ENCODE measurements at regions not wholly inside any gene's neighbourhood (a gene's known extent, or its start where the extent isn't known, plus 50 kb on each side); places are given as distances from the start of the nearest gene placed in this dataset.

DNA sequence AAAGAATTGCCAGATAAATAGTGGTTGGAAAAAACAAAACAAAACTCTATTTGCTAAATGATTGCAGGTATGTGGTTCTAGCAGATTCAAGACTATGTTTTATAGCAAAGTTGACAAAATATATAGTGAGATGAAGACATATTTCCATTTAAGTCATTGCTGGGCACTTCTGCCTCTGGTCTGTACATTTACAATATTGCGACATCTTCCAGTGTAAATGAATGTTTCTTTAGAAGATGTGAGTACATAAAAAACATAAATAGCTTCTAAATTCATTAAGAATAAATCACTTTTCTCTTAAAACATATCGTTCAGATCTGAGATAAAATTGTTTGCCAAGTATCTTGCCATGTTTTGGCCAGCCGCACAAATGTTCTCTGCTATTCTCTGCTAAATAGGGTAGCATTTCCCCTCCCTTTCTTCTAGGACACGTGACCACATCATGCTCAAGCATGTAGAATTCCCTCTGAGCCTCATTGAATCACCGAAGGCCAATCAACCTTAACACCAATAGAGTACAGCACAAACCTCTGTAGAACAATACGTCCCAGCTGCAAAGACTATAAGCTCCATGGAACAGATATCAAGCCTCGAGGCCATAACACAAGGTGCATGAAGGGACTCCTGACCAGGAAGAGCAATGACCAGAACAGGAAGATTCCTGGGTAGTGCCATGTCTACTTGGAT is 1173.3 kb downstream of the GATA3 start (continued):
- TF ChIP-seq, protein P1, sequence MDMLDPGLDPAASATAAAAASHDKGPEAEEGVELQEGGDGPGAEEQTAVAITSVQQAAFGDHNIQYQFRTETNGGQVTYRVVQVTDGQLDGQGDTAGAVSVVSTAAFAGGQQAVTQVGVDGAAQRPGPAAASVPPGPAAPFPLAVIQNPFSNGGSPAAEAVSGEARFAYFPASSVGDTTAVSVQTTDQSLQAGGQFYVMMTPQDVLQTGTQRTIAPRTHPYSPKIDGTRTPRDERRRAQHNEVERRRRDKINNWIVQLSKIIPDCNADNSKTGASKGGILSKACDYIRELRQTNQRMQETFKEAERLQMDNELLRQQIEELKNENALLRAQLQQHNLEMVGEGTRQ (IDR thresholded peaks at IDR 0.05; ENCODE audit: borderline replicate concordance, low read depth, low read length), result no peak
- TF ChIP-seq ASH2L (IDR thresholded peaks at IDR 0.05; ENCODE audit: borderline replicate concordance, low read depth), result no peak

DNA sequence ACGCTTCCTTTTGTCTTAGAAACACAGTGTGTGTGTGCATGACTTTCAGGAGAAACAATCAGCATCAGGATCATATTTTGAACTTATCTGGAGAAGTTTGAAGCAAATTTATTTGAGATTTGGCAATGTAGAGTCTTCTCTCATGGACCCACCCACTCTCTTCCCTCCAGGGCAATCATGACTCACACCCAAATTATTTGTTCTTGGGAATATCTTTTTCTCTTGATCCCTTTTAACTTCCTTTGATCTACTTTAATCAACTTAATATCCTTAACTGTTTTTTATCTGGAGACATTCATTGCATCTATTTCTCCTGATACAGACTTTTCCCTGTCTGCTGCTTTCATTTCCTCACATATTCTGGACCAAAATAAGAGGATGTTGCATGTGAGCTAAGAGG is 1174.3 kb downstream of the GATA3 start:
- ChIA-PET CTCF (no interaction called here), POLR2A (no interaction called here), SMC1A (ENCODE audit: uncharacterized antibody, unreplicated experiment) (no interaction called here), RAD21 (ENCODE audit: unreplicated experiment) (no interaction called here)
- WGBS (ENCODE audit: insufficient coverage, insufficient replicate concordance, low lambda C conversion rate, missing lambda C conversion rate), result 0% methylated on average over 1 of the region's 1 CpG
- intact Hi-C loops (cut with micrococcal nuclease; ENCODE audit: unreplicated experiment) (no loop called here), in situ Hi-C loops (cut with MboI) (no loop called here)
- Histone ChIP-seq H3K4me3 (no peak overlapping the region), H3K9me3 (replicated peaks; ENCODE audit: control insufficient read depth, insufficient read depth, low read length) (no peaks in the 10 kb centered on the region), H3K9ac (ENCODE audit: control insufficient read depth, insufficient read depth, low read length) (no peak overlapping the region), H3K27me3 (replicated peaks in 1 of 2; ENCODE audit: control insufficient read depth in 2 of 2, insufficient read depth in 2 of 2, low read length in 1 of 2) (no peaks in the 10 kb centered on the region; a peak in 1 of 4 replicates), H3K27ac (ENCODE audit: control insufficient read depth, insufficient read depth) (no peak overlapping the region), H3K4me2 (ENCODE audit: control insufficient read depth, insufficient read depth) (no peak overlapping the region), H4K20me1 (ENCODE audit: control insufficient read depth, insufficient read depth) (no peaks in the 10 kb centered on the region), H3K79me2 (ENCODE audit: control insufficient read depth, insufficient read depth, low read length) (no peaks in the 10 kb centered on the region), H3K36me3 (ENCODE audit: control insufficient read depth in 2 of 2, insufficient read depth in 2 of 2, low read length in 1 of 2) (no peaks in the 10 kb centered on the region), H2AFZ (ENCODE audit: control insufficient read depth, low read depth, low read length) (no peak overlapping the region), H3K4me1 (ENCODE audit: control insufficient read depth, insufficient read depth, low read length) (no peaks in the 10 kb centered on the region)
- FAIRE-seq (no peak), ATAC-seq (no peak), DNase-seq (ENCODE audit: low read depth, low spot score) (no peak)
- BruUV-seq (replicated peaks), result no TSS peak
- TF ChIP-seq CBX5 (IDR thresholded peaks at IDR 0.05; ENCODE audit: low read depth) (no peak), ZBED1 (IDR thresholded peaks at IDR 0.05; ENCODE audit: borderline replicate concordance) (no peak)

DNA sequence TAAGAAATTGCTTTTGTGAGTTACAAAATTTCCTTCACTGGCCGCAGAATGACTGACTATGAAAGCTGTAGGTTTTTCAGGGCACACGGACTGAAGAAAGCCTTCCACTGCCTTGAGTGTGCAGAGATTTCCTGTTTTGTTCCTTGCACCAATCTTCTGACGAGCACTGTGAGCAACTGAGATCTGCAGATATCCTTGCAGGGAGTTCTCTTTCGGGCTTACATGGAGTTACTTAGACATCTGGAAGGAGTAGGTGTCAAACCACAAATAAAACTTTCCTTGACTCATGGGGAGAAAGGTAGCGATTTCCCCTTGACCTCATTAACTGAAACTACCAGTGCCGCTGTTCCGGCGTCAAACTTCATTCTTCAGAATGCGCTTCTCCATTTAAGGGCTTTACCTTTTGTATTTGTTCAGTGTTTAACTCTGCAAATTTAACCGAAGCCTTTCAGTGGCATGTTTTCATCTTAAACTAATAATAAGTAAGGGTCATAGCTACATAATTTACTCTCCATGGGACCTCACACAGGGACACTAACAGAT is 1175.3 kb downstream of the GATA3 start:
- no peaks in the 10 kb centered on the region for H3K9me3 ChIP-seq (replicated peaks; ENCODE audit: control insufficient read depth, insufficient read depth, low read length)
- intact Hi-C loops (cut with micrococcal nuclease; ENCODE audit: unreplicated experiment) (no loop called here), in situ Hi-C loops (cut with MboI) (no loop called here)
- H2AFZ ChIP-seq (ENCODE audit: control insufficient read depth, low read depth, low read length), result no peak overlapping the region
- WGBS (ENCODE audit: insufficient coverage, insufficient replicate concordance, low lambda C conversion rate, missing lambda C conversion rate), result 32% methylated on average over 10 of the region's 10 CpGs
- no TSS peak for BruUV-seq (replicated peaks)
- no peaks in the 10 kb centered on the region for H3K36me3 ChIP-seq (ENCODE audit: control insufficient read depth in 2 of 2, insufficient read depth in 2 of 2, low read length in 1 of 2)
- ATAC-seq (no peak), DNase-seq (ENCODE audit: low read depth, low spot score) (no peak), FAIRE-seq (no peak)
- no peak overlapping the region for H3K4me3 ChIP-seq
- H3K79me2 ChIP-seq (ENCODE audit: control insufficient read depth, insufficient read depth, low read length), result no peaks in the 10 kb centered on the region
- POLR2A ChIA-PET, result no interaction called here
- no peaks in the 10 kb centered on the region for H3K4me1 ChIP-seq (ENCODE audit: control insufficient read depth, insufficient read depth, low read length)
- no peak overlapping the region for H3K9ac ChIP-seq (ENCODE audit: control insufficient read depth, insufficient read depth, low read length)
- RAD21 ChIA-PET (ENCODE audit: unreplicated experiment), result no interaction called here
- CTCF ChIA-PET, result no interaction called here
- H4K20me1 ChIP-seq (ENCODE audit: control insufficient read depth, insufficient read depth), result no peaks in the 10 kb centered on the region
- no peaks in the 10 kb centered on the region; a peak in 1 of 4 replicates for H3K27me3 ChIP-seq (replicated peaks in 1 of 2; ENCODE audit: control insufficient read depth in 2 of 2, insufficient read depth in 2 of 2, low read length in 1 of 2)
- SMC1A ChIA-PET (ENCODE audit: uncharacterized antibody, unreplicated experiment), result no interaction called here
- H3K27ac ChIP-seq (ENCODE audit: control insufficient read depth, insufficient read depth), result no peak overlapping the region
- no peak overlapping the region for H3K4me2 ChIP-seq (ENCODE audit: control insufficient read depth, insufficient read depth)
- no peak for TF ChIP-seq CBX5 (IDR thresholded peaks at IDR 0.05; ENCODE audit: low read depth)
- no peak for TF ChIP-seq KAT2A (conservative IDR thresholded peaks at IDR 0.05; ENCODE audit: control insufficient read depth, low read depth, low read length)
- TF ChIP-seq PML (IDR thresholded peaks at IDR 0.05; ENCODE audit: low read length), result no peak
- TF ChIP-seq RAD21 (IDR thresholded peaks at IDR 0.05; ENCODE audit: insufficient read depth, low read depth, low read length), result no peak
- TF ChIP-seq MEF2A (IDR thresholded peaks at IDR 0.05; ENCODE audit: insufficient read depth, low read depth, low read length), result no peak
- no peak for TF ChIP-seq MYB (IDR thresholded peaks at IDR 0.05; ENCODE audit: borderline replicate concordance, low read depth, low read length)
- TF ChIP-seq, protein P2, sequence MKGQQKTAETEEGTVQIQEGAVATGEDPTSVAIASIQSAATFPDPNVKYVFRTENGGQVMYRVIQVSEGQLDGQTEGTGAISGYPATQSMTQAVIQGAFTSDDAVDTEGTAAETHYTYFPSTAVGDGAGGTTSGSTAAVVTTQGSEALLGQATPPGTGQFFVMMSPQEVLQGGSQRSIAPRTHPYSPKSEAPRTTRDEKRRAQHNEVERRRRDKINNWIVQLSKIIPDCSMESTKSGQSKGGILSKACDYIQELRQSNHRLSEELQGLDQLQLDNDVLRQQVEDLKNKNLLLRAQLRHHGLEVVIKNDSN (IDR thresholded peaks at IDR 0.05; ENCODE audit: borderline replicate concordance, extremely low read length, insufficient read depth, low read depth, low read length), result no peak
- no peak for TF ChIP-seq KLF5 (IDR thresholded peaks at IDR 0.05; ENCODE audit: partially characterized antibody)
- TF ChIP-seq EZH2 (IDR thresholded peaks at IDR 0.05; ENCODE audit: borderline replicate concordance, control insufficient read depth, low read depth, low read length), result no peak
